ENCODE measurements at regions not wholly inside any gene's neighbourhood (a gene's known extent, or its start where the extent isn't known, plus 50 kb on each side); places are given as distances from the start of the nearest gene placed in this dataset.

- 58% methylated on average over 4 of the region's 4 CpGs for WGBS
- Histone ChIP-seq H3K27me3 (ENCODE audit: control insufficient read depth in 4 of 4, insufficient read depth in 4 of 4, low read length in 3 of 4) (no peaks in the 10 kb centered on the region), H3K36me3 (ENCODE audit: control insufficient read depth in 4 of 4, insufficient read depth in 3 of 4, low read depth in 1 of 4, low read length in 3 of 4) (no peaks in the 10 kb centered on the region), H3K4me1 (ENCODE audit: control insufficient read depth in 4 of 4, insufficient read depth in 4 of 4, low read length in 3 of 4) (peaks cover 0 to 23% (median 5%) of the 10 kb centered on the region in 4 donors), H3K4me3 (ENCODE audit: low read depth in 1 of 3, low read length in 3 of 3) (no peak overlapping the region), H3K9ac (ENCODE audit: low read depth in 1 of 2, low read length in 2 of 2) (no peak overlapping the region), H3K27ac (ENCODE audit: low read depth in 1 of 2, low read length in 2 of 2) (peak overlapping the region in 1 of 2 donors; percentile 33), H3K9me3 (ENCODE audit: control insufficient read depth in 4 of 4, low read length in 3 of 4) (no peaks in the 10 kb centered on the region)
- no peak for DNase-seq (ENCODE audit: low spot score)
- TF ChIP-seq ZBTB33 (IDR thresholded peaks at IDR 0.05) (no peak), HNF4G (IDR thresholded peaks at IDR 0.05) (no peak), SP1 (IDR thresholded peaks at IDR 0.05) (no peak), REST (IDR thresholded peaks at IDR 0.05) (no peak), TAF1 (conservative IDR thresholded peaks at IDR 0.05) (no peak), JUND (IDR thresholded peaks at IDR 0.05) (no peak), YY1 (IDR thresholded peaks at IDR 0.05) (no peak)
These were observed 153.0 kb downstream of the RFC3 start for GRCh38 chr13:33970746-33971561.

GRCh38 chr13:33971562-33971819 lies 153.5 kb downstream of the RFC3 start:
- Histone ChIP-seq H3K9ac (ENCODE audit: low read depth in 1 of 2, low read length in 2 of 2) (no peak overlapping the region), H3K9me3 (ENCODE audit: control insufficient read depth in 4 of 4, low read length in 3 of 4) (no peaks in the 10 kb centered on the region), H3K27me3 (ENCODE audit: control insufficient read depth in 4 of 4, insufficient read depth in 4 of 4, low read length in 3 of 4) (no peaks in the 10 kb centered on the region), H3K27ac (ENCODE audit: low read depth in 1 of 2, low read length in 2 of 2) (no peak overlapping the region), H3K4me1 (ENCODE audit: control insufficient read depth in 4 of 4, insufficient read depth in 4 of 4, low read length in 3 of 4) (peaks cover 0 to 23% (median 5%) of the 10 kb centered on the region in 4 donors), H3K4me3 (ENCODE audit: low read depth in 1 of 3, low read length in 3 of 3) (no peak overlapping the region), H3K36me3 (ENCODE audit: control insufficient read depth in 4 of 4, insufficient read depth in 3 of 4, low read depth in 1 of 4, low read length in 3 of 4) (no peaks in the 10 kb centered on the region)
- no peak for TF ChIP-seq ATF3 (IDR thresholded peaks at IDR 0.05)
- TF ChIP-seq HNF4A (conservative IDR thresholded peaks at IDR 0.05) = no peak
- no peak for TF ChIP-seq YY1 (IDR thresholded peaks at IDR 0.05)
- no peak for TF ChIP-seq HNF4G (IDR thresholded peaks at IDR 0.05)
- DNase-seq (ENCODE audit: low spot score) = no peak

GRCh38 chr13:33973194-33973593 lies 155.2 kb downstream of the RFC3 start:
- WGBS = 91% methylated on average over 3 of the region's 3 CpGs
- H3K27me3 ChIP-seq (ENCODE audit: control insufficient read depth in 4 of 4, insufficient read depth in 4 of 4, low read length in 3 of 4) = no peaks in the 10 kb centered on the region

More at GRCh38 chr13:33973194-33973593, 155.2 kb downstream of the RFC3 start:
- Histone ChIP-seq H3K27ac (ENCODE audit: low read depth in 1 of 2, low read length in 2 of 2) (no peak overlapping the region), H3K36me3 (ENCODE audit: control insufficient read depth in 4 of 4, insufficient read depth in 3 of 4, low read depth in 1 of 4, low read length in 3 of 4) (no peaks in the 10 kb centered on the region), H3K9me3 (ENCODE audit: control insufficient read depth in 4 of 4, low read length in 3 of 4) (no peaks in the 10 kb centered on the region), H3K4me1 (ENCODE audit: control insufficient read depth in 4 of 4, insufficient read depth in 4 of 4, low read length in 3 of 4) (peaks cover 0 to 21% (median 5%) of the 10 kb centered on the region in 4 donors), H3K9ac (ENCODE audit: low read depth in 1 of 2, low read length in 2 of 2) (no peak overlapping the region), H3K4me3 (ENCODE audit: low read depth in 1 of 3, low read length in 3 of 3) (no peak overlapping the region)
- TF ChIP-seq YY1 (IDR thresholded peaks at IDR 0.05) (no peak), REST (IDR thresholded peaks at IDR 0.05) (no peak), TAF1 (conservative IDR thresholded peaks at IDR 0.05) (no peak), EGR1 (IDR thresholded peaks at IDR 0.05; ENCODE audit: low read depth in 2 of 2) (no peak), HNF4G (IDR thresholded peaks at IDR 0.05) (no peak), RXRA (IDR thresholded peaks at IDR 0.05) (no peak), NR2F2 (IDR thresholded peaks at IDR 0.05) (no peak), HNF4A (conservative IDR thresholded peaks at IDR 0.05) (no peak), FOXA2 (IDR thresholded peaks at IDR 0.05) (no peak), ATF3 (IDR thresholded peaks at IDR 0.05) (no peak)
- no peak for DNase-seq (ENCODE audit: low spot score)

All from liver (tissue), 7 donors.